Iris pigment epithelial cell (primary cell): ENCODE measurements at regions not wholly inside any gene's neighbourhood (a gene's known extent, or its start where the extent isn't known, plus 50 kb on each side); places are given as distances from the start of the nearest gene placed in this dataset.

Source experiments
- DNase-seq: peaks from one replicate; pipeline ENCODE4 v3.0.0-alpha.2; 2011; ENCODE audit warnings: low read depth

- no peak for DNase-seq
Observed at GRCh38 chr12:42677461-42677860, 87.9 kb upstream of the PRICKLE1 start.

- DNase-seq: no peak
Observed at GRCh38 chr12:42673535-42673934, 84.0 kb upstream of the PRICKLE1 start.

GRCh38 chr12:42670719-42671118, 81.2 kb upstream of the PRICKLE1 start:
- no peak for DNase-seq

GRCh38 chr12:42669553-42669952, 80.0 kb upstream of the PRICKLE1 start:
- DNase-seq: no peak

GRCh38 chr12:42666671-42667243, 77.2 kb upstream of the PRICKLE1 start:
- DNase-seq: peak; percentile 15

- DNase-seq: no peak
Observed at GRCh38 chr12:42663621-42664020, 74.1 kb upstream of the PRICKLE1 start.

GRCh38 chr12:42660968-42661937, 71.7 kb upstream of the PRICKLE1 start:
- no peak for DNase-seq

GRCh38 chr12:42660117-42660516, 70.6 kb upstream of the PRICKLE1 start:
- no peak for DNase-seq

- no peak for DNase-seq
Observed at GRCh38 chr12:42652048-42652447, 62.5 kb upstream of the PRICKLE1 start.

- no peak for DNase-seq
Observed at GRCh38 chr12:42648061-42648460, 58.5 kb upstream of the PRICKLE1 start.

GRCh38 chr12:42643881-42644579, 54.5 kb upstream of the PRICKLE1 start:
- DNase-seq: no peak

GRCh38 chr12:42641221-42641885, 51.8 kb upstream of the PRICKLE1 start:
- peak; percentile 36 for DNase-seq

GRCh38 chr12:42640391-42640790, 50.8 kb upstream of the PRICKLE1 start:
- no peak for DNase-seq

GRCh38 chr12:42639556-42639955, 50.0 kb upstream of the PRICKLE1 start:
- DNase-seq: no peak
